ENCODE measurements at regions not wholly inside any gene's neighbourhood (a gene's known extent, or its start where the extent isn't known, plus 50 kb on each side); places are given as distances from the start of the nearest gene placed in this dataset.

GRCh38 chr5:135217669-135218485, 181.2 kb downstream of the MACROH2A1 start:
- DNase-seq, result no peak

GRCh38 chr5:135216471-135217343, 182.3 kb downstream of the MACROH2A1 start:
- no peak for DNase-seq

- DNase-seq, result no peak
These were observed 181.8 kb upstream of the PITX1 start for GRCh38 chr5:135215617-135216470.

GRCh38 chr5:135214897-135215616, 181.0 kb upstream of the PITX1 start:
- no peak for DNase-seq

GRCh38 chr5:135213466-135214239, 179.6 kb upstream of the PITX1 start:
- DNase-seq, result no peak

GRCh38 chr5:135213027-135213386, 179.0 kb upstream of the PITX1 start:
- no peak for DNase-seq

- no peak for DNase-seq
These were observed 178.5 kb upstream of the PITX1 start for GRCh38 chr5:135212361-135213026.

GRCh38 chr5:135211791-135212190, 177.8 kb upstream of the PITX1 start:
- DNase-seq, result no peak

GRCh38 chr5:135211083-135211790, 177.2 kb upstream of the PITX1 start:
- no peak for DNase-seq

- DNase-seq, result no peak
These were observed 176.4 kb upstream of the PITX1 start for GRCh38 chr5:135210286-135211055.

- DNase-seq, result peak; percentile 98
These were observed 175.1 kb upstream of the PITX1 start for GRCh38 chr5:135208903-135209721.

- DNase-seq, result no peak
These were observed 174.5 kb upstream of the PITX1 start for GRCh38 chr5:135208555-135208902.

GRCh38 chr5:135207866-135208265, 173.8 kb upstream of the PITX1 start:
- DNase-seq, result no peak

- DNase-seq, result no peak
These were observed 172.8 kb upstream of the PITX1 start for GRCh38 chr5:135206862-135207261.

GRCh38 chr5:135205632-135206349, 171.8 kb upstream of the PITX1 start:
- peak; percentile 45 for DNase-seq

- peak; percentile 48 for DNase-seq
These were observed 170.1 kb upstream of the PITX1 start for GRCh38 chr5:135204151-135204600.

- peak; percentile 39 for DNase-seq
These were observed 169.6 kb upstream of the PITX1 start for GRCh38 chr5:135203593-135204036.

- DNase-seq, result no peak
These were observed 169.0 kb upstream of the PITX1 start for GRCh38 chr5:135203019-135203418.

Data from EL (cell line).